ENCODE measurements at regions not wholly inside any gene's neighbourhood (a gene's known extent, or its start where the extent isn't known, plus 50 kb on each side); places are given as distances from the start of the nearest gene placed in this dataset.
A peak's percentile ranks its signal among the peaks of the same experiment; 100 is the strongest.
"Not testable (repeated sequence)": the region's sequence is repeated elsewhere in the genome, so short reads cannot be mapped to it uniquely, and the experiment has no call there.

GRCh38 chr6:27668442-27669294 lies 195.8 kb upstream of the ZNF184 start:
- CTCF ChIA-PET = interaction anchor here (0.9 to 1.4 kb wide), 4 partner anchors 9 to 356 kb away, joined by 3 to 5 read pairs (median 4); no protein-coding TSS in a partner anchor
- Mint-ChIP-seq H3K4me1 (peaks cover 51% of the 10 kb centered on the region), H3K4me3 (peak overlapping the region; percentile 62), H3K27ac (peak overlapping the region; percentile 77), H3K9me3 (peaks cover 4% of the 10 kb centered on the region), H3K36me3 (ENCODE audit: low read depth) (peaks cover 12% of the 10 kb centered on the region), H3K27me3 (peaks cover 73% of the 10 kb centered on the region)
- POLR2A ChIA-PET = no interaction called here
- peak; percentile 38 for DNase-seq

GRCh38 chr6:27667657-27668441 lies 194.9 kb upstream of the ZNF184 start:
- peaks cover 72% of the 10 kb centered on the region for H3K27me3 Mint-ChIP-seq
- H3K4me1 Mint-ChIP-seq = peaks cover 49% of the 10 kb centered on the region
- ChIA-PET POLR2A (no interaction called here), CTCF (no interaction called here)
- peaks cover 4% of the 10 kb centered on the region for H3K9me3 Mint-ChIP-seq
- H3K27ac Mint-ChIP-seq = peak overlapping the region; percentile 77
- H3K36me3 Mint-ChIP-seq (ENCODE audit: low read depth) = peaks cover 12% of the 10 kb centered on the region
- no peak for DNase-seq
- H3K4me3 Mint-ChIP-seq = peak overlapping the region; percentile 62

DNA sequence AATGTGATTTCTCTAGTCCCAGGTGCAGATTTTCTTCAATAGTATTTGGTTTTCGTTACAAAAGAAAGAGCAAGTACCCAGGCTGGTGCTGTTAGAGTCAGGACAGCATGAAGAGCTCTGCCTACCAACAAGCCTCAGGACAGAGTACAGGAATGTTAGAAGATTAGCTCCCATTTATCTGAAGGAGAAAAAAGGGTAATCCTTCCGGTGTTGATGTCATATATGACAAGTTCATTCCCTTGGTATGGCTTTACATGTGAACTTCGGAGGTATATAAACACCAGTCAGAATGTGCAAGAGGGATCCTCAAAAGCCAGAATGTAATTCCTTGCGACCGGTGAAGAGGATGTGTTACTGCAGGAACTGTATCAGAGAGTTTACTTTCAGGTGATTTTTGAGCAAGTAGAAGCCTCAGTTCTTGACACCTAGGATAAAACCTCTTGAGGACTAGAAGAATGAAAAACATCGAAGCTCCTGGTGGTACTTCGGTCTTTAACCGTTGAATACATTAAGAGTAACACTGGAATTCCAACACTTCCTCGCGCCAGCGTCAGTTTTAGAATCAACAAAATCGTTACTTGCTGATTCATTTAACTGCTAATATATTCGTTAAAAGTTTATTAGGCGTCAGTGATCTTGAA lies 194.2 kb upstream of the ZNF184 start:
- CTCF ChIA-PET = no interaction called here
- DNase-seq = no peak
- Mint-ChIP-seq H3K27ac (no peak overlapping the region), H3K4me1 (peaks cover 42% of the 10 kb centered on the region), H3K4me3 (no peak overlapping the region), H3K9me3 (peaks cover 4% of the 10 kb centered on the region), H3K27me3 (peaks cover 71% of the 10 kb centered on the region), H3K36me3 (ENCODE audit: low read depth) (peaks cover 12% of the 10 kb centered on the region)
- POLR2A ChIA-PET = no interaction called here

- Mint-ChIP-seq H3K36me3 (ENCODE audit: low read depth) (no peaks in the 10 kb centered on the region), H3K9me3 (no peaks in the 10 kb centered on the region), H3K4me3 (no peak overlapping the region), H3K27ac (no peak overlapping the region), H3K4me1 (peaks cover 5% of the 10 kb centered on the region), H3K27me3 (peaks cover 36% of the 10 kb centered on the region)
- no peak for DNase-seq
- POLR2A ChIA-PET = no interaction called here
- CTCF ChIA-PET = interaction anchor here (0.6 kb wide), 1 partner anchor 19 kb away, joined by 3 read pairs; no protein-coding TSS in a partner anchor
Measured at GRCh38 chr6:27662769-27663168, 189.9 kb upstream of the ZNF184 start.

- H3K36me3 Mint-ChIP-seq (ENCODE audit: low read depth); H3K9me3 Mint-ChIP-seq; DNase-seq; H3K27ac Mint-ChIP-seq; POLR2A ChIA-PET; H3K4me3 Mint-ChIP-seq; H3K4me1 Mint-ChIP-seq: not testable (repeated sequence)
- peaks cover 30% of the 10 kb centered on the region for H3K27me3 Mint-ChIP-seq
- CTCF ChIA-PET = interaction anchor here (0.6 kb wide), 1 partner anchor 18 kb away, joined by 3 read pairs; no protein-coding TSS in a partner anchor
Measured at GRCh38 chr6:27662212-27662611, 189.3 kb upstream of the ZNF184 start.

GRCh38 chr6:27653143-27653825 lies 180.4 kb upstream of the ZNF184 start:
- POLR2A ChIA-PET; H3K9me3 Mint-ChIP-seq; H3K27ac Mint-ChIP-seq; H3K36me3 Mint-ChIP-seq (ENCODE audit: low read depth); H3K4me3 Mint-ChIP-seq; CTCF ChIA-PET; DNase-seq; H3K4me1 Mint-ChIP-seq: not testable (repeated sequence)
- peaks cover 23% of the 10 kb centered on the region for H3K27me3 Mint-ChIP-seq

DNA sequence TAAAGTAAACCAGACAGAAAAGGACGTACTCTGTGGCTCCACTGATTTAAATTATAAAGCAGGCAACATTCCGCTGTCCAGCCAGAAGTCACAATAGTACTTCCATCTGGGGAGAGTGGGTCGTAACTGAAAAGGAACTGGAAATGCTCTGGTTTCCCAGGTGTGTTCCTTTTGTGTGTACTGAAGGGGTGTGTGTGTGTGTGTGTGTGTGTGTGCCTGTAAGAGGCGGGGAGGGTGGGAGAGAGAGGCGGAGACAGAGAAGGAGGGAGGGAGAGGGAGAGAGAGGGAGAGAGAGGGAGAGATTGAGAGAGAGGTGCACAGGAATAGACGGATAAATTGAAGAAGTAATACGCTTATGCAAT lies 178.4 kb upstream of the ZNF184 start:
- peaks cover 23% of the 10 kb centered on the region for H3K27me3 Mint-ChIP-seq
- DNase-seq = no peak
- H3K4me3 Mint-ChIP-seq = no peak overlapping the region
- no peak overlapping the region for H3K27ac Mint-ChIP-seq
- no peaks in the 10 kb centered on the region for H3K9me3 Mint-ChIP-seq
- H3K36me3 Mint-ChIP-seq (ENCODE audit: low read depth) = no peaks in the 10 kb centered on the region
- H3K4me1 Mint-ChIP-seq = peaks cover 7% of the 10 kb centered on the region
- ChIA-PET POLR2A (no interaction called here), CTCF (interaction anchor here (1.0 kb wide), 1 partner anchor 9 kb away, joined by 3 read pairs; no protein-coding TSS in a partner anchor)

DNA sequence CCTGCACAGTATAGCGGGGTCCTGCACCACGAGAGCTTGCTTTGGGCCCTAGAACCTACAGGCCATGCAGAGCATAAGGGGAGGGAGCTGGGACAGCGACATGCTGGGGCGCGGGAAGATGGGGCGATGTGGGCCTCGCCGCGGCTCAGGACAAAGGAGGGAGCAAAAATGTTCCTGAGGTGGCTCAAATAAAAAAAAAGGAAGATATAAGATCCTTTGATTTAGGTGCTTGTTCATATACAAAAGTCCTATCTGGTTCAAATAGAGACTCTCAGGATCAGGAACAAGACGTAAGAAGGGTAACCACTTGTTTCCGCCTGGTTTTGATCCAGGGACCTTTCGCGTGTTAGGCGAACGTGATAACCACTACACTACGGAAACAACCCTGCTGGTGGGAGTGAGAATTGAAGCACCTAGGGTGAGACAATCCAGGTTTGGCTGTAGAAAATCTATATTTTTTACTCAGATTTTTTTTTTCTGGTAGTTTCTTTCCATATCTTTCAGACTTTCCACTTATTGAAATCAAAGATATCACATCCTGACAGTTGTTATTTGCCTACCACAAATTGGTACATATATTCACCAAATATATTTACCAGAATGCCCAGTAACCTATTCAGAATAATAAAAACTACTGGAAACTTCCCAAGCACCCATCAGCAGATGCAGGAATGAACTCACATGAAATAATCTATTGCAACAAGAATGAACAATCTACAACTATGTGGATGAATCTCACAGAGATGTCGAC lies 177.9 kb upstream of the ZNF184 start:
- H3K36me3 Mint-ChIP-seq (ENCODE audit: low read depth) = no peaks in the 10 kb centered on the region
- peaks cover 2% of the 10 kb centered on the region for H3K9me3 Mint-ChIP-seq
- ChIA-PET CTCF (no interaction called here), POLR2A (no interaction called here)
- DNase-seq = peak; percentile 35
- H3K4me1 Mint-ChIP-seq = peaks cover 7% of the 10 kb centered on the region
- H3K27ac Mint-ChIP-seq = no peak overlapping the region
- H3K27me3 Mint-ChIP-seq = peaks cover 26% of the 10 kb centered on the region
- H3K4me3 Mint-ChIP-seq = no peak overlapping the region

GRCh38 chr6:27644528-27644927 lies 171.6 kb upstream of the ZNF184 start:
- CTCF ChIA-PET = no interaction called here
- peaks cover 22% of the 10 kb centered on the region for H3K27me3 Mint-ChIP-seq
- H3K4me1 Mint-ChIP-seq = peaks cover 3% of the 10 kb centered on the region
- H3K4me3 Mint-ChIP-seq = no peak overlapping the region
- no peaks in the 10 kb centered on the region for H3K36me3 Mint-ChIP-seq (ENCODE audit: low read depth)
- H3K27ac Mint-ChIP-seq = no peak overlapping the region
- H3K9me3 Mint-ChIP-seq = peaks cover 2% of the 10 kb centered on the region
- POLR2A ChIA-PET = no interaction called here
- no peak for DNase-seq

DNA sequence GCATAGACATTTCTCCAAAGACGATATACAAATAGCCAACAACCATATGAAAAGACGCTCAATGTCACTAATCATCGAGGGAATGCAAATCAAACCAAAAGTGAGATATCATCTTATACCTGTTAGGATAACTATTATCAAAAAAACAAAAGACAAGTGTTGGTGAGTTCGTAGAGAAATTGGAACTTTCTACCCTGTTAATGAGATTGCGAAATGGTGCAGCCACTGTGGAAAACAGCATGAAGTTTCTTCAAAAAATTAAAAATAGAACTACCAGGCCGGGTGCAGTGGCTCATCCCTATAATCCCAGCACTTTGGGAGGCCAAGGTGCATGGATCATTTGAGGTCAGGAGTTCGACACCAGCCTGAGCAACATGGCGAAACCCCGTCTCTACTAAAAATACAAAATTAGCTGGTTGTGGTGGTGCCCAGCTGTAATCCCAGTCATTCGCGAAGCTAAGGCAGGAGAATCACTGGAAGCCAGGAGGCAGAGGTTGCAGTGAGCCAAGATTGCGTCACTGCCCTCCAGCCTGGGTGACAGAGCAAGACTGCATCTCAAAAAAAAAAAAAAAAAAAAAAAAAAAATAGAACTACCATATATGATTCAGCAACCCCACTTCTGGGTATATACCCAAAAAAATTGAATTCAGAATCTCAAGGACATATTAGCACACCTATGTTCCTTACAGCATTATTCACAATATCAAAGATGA lies 170.0 kb upstream of the ZNF184 start:
- no peak for DNase-seq
- no peaks in the 10 kb centered on the region for H3K4me1 Mint-ChIP-seq
- H3K36me3 Mint-ChIP-seq (ENCODE audit: low read depth) = no peaks in the 10 kb centered on the region
- H3K9me3 Mint-ChIP-seq = peaks cover 4% of the 10 kb centered on the region
- H3K4me3 Mint-ChIP-seq = no peak overlapping the region
- CTCF ChIA-PET = interaction anchor here (1.0 kb wide), 1 partner anchor 76 kb away, joined by 3 read pairs; no protein-coding TSS in a partner anchor
- H3K27me3 Mint-ChIP-seq = peaks cover 19% of the 10 kb centered on the region
- H3K27ac Mint-ChIP-seq = no peak overlapping the region
- POLR2A ChIA-PET = no interaction called here

GRCh38 chr6:27635886-27636285 lies 163.0 kb upstream of the ZNF184 start:
- CTCF ChIA-PET; H3K27ac Mint-ChIP-seq; POLR2A ChIA-PET; H3K4me3 Mint-ChIP-seq; H3K9me3 Mint-ChIP-seq; H3K4me1 Mint-ChIP-seq; H3K36me3 Mint-ChIP-seq (ENCODE audit: low read depth); DNase-seq: not testable (repeated sequence)
- peaks cover 41% of the 10 kb centered on the region for H3K27me3 Mint-ChIP-seq
